Kidney glomerular epithelial cell (primary cell): ENCODE measurements at regions not wholly inside any gene's neighbourhood (a gene's known extent, or its start where the extent isn't known, plus 50 kb on each side); places are given as distances from the start of the nearest gene placed in this dataset.
A peak's percentile ranks its signal among the peaks of the same experiment; 100 is the strongest.

ENCODE experiments used
- DNase-seq: peaks from one replicate; lab custom pipeline; 2025; lab: John Stamatoyannopoulos, UW

DNA sequence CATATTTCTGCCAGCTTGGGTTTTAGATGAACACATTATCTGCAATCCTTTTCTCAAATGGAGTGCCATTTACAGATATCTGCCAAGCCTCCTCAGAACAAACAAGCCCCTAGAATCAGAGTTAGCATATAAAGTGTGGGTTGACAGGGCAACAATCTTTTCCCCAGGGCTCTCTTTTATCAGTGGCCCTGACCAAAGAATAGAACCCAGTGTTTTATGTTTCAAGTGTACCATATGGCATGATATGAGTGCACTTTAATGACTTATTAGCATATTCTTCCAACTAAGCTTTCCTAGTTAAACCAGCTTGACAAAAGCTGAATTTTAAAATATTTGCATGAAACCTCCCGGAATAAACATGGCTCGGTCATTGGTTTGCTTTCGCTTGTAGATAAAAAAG lies 57.3 kb downstream of the EVX1 start:
- DNase-seq: no peak

DNA sequence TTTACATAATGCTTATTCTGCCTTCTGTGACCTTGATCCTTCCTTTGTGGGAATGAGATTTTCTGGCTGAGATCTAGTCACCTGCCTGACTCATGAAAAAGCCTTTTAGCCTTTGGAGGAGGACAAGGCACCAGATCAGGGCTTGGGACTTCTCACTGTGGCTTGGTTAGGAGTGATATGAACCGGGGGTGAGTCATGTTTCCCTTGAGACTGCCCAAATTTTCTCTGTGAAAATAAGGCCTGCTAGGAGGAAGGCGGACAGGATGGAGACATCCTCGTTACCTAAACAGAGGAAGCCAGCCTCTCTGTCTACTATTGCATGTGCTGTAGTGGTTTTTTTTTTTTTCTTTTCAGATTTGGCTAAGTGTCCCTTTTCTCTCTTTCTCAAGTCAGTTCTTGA lies 57.8 kb downstream of the EVX1 start:
- no peak for DNase-seq

DNA sequence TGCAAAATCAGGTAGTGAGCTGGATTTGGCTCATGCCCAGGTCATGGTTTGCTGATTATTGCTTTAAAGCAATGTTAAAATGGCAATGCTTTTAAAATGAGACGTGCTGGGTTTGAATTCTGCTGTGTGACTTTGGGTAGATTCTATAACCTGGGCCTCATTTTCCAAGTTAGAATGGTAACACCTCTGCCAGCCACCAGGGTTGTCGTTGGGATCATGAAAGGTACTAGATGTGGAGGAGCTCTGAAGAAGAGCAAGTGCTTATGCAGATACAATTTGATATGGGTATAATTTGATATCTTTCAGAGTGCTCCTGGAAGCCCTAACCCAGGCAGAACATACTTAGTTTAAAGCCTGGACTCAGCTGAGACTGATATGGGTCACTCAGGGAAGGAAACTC lies 60.0 kb downstream of the EVX1 start:
- no peak for DNase-seq

DNA sequence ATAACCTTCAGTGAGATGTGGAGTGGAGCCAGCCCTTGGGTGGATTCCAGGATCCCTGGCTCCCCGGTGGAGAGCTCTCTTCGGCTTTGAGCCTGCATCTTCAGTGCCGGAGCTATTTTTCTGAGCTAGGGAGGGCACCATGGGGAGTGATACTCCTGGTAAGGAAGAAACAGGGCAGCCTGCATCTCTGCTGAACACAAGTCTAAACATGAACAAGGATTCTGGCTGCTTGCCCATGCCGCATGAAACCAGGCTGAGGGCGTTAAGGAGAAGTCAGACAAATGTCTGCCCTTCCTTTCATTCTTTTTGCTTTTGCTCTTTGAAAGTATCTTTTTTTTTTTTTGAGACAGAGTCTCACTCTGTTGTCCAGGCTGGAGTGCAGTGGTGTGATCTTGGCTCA lies 60.4 kb downstream of the EVX1 start:
- no peak for DNase-seq

DNA sequence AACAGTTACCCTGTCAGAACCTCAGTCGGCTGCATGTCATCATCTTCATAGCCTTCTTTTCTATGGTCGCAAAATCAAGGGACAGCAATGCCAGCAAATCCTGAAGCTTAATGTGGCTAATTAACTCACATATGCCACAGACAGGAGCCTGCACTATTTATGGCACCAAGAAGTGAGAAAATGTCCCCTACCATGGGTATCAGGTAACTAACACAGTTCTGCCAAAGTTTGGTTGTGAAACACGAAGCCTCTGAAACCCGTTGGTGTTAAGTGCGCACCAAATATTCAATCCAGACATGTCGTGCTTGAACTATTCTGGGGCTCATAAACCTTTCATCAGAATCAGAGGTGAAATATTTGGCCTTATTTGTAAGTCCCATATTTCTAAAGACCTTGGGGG lies 63.3 kb downstream of the EVX1 start:
- no peak for DNase-seq

DNA sequence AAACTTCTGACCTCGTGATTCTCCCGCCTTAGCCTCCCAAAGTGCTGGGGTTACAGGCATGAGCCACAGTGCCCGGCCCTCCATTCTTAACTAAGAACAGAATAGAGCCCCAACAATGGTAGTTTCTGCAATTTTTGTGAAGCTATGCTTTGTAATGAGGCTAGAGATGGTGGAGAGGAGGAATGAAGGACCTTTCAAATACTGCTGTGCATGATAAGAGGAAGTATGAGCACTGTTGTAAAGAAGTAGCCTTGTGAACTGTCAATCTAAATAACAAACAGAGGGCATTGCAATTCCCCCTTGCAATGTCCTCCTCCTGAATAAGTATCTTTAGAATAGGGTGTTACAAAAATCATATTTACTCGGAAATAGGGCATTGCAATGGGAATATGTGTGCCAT lies 70.2 kb downstream of the EVX1 start:
- no peak for DNase-seq

DNA sequence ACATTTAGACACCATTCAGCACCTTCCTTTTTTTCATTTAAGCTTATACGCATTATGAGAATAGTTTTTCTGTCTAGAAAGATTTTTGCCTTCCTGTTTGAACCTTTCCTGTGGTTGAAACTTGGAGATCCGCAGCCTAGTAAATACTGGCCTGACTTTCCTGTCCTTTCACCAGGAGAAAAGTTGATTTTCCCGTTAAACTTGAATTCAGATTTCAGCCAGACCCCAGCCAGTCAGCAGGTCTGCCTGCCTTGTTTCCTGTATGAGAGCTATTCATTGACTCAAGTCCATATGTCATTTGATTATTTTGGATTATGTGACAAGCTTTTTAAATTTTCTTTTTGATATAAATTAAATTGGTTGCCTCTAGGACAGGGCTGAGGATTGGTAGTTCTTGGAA lies 71.5 kb downstream of the EVX1 start:
- no peak for DNase-seq

DNA sequence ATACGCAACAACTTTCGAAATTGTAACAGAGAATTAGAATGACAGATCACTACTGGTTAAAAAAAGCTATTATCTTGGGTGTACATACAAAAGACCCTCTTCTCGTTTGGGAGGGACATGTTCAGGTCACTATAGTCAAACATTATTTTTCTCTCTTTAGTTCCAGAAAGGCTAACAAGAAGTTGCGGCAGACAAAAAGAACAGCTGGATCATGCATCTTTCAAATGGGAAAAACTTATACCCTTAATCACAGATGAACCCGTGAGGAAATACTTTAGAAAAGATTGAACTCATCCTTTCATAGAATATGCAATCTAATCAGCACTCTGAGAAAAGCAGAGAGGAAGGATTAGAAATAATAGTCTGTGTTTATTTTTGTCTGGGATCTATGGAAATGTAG lies 72.5 kb downstream of the EVX1 start:
- no peak for DNase-seq

DNA sequence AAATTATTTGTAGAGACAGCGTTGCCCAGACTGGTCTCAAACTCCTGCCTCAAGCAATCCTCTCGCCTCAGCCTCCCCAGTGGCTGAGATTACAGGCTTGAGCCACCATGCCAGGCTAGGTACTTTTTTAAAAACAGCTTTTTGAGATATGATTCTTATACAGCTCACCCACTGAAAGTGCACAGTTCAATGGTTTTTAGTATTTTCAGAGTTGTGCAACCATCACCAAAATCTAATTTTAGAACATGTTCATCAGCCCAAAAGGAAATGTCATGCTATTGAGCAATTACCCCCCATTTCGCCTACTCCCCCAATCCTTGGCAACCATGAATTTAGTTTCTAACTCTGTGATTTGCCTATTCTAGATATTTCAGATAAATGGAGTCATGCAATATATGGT lies 73.7 kb downstream of the EVX1 start:
- no peak for DNase-seq

DNA sequence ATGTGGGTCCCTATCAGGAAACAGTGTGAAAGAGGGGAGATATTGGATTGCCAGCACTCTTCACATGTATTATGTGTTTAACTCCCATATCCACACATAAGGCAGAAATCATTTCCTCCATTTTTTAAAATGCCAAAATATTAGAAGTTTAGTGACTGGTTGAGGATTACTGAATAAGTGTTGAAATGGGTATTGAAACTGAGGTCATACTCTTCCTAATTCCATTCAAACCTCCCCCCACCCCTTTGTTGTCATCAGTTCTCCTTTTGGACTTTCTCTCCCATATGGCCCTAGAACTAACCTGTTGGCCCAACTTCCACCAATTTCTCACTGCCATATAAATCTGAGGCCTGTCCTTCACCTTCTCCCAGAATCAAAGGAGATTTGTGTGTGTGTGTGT lies 81.6 kb downstream of the EVX1 start:
- no peak for DNase-seq

DNA sequence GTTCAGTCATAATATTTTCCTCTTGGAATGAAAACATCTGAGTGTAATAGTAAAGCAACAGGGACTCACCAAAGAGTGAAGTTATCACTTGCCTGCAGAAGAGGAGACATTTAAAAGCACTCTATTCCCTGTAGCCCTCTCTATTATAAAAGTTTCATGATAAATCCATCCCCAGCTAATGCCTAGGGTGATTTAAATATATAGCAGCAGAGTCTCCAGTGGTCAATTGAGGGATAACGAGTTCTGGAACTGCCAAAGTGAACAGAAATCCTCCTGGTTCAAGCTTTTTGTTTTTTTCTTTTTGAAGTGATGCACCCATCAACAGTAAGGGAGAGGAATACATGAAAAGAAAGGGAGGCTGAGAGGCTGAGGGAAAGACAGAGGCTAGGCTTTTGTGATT lies 87.3 kb downstream of the EVX1 start:
- no peak for DNase-seq

DNA sequence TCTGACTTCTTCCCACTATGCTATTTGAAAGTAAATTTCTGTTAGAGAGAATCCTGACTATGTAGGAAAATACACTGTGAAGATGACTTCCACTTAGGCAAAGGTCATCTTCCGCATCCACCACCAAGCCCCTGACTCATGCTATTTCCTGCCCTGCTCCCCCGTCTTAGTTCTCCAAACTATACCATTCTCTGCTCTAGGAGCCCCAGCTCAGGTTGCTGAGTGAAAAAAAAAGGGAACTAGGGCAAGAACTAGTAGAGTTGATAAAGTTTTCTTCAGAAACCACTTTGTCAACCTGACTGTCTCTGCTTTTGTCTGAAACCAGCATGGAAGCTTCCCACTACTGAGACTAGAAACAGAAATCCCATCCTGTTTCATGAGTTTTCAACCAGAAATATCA lies 96.9 kb downstream of the EVX1 start:
- no peak for DNase-seq

DNA sequence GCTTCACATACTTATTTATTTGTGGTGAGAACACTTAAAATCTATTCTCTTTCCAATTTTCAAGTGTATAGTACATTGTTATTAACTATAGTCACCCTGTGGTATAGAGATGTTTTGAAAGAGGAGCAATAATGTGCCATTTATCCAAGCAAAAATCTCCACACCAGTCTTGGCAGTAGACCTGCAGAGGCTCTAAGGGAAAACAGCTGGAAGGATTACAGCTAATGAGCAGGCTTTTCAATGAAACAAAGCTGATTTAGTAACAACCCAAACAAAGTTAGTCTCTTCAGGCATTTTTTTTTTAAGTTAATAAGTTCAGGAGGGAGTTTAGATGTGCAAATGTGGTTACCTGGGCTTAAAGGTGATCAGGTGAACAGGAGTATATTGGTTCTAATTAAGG lies 101.9 kb downstream of the EVX1 start:
- no peak for DNase-seq

DNA sequence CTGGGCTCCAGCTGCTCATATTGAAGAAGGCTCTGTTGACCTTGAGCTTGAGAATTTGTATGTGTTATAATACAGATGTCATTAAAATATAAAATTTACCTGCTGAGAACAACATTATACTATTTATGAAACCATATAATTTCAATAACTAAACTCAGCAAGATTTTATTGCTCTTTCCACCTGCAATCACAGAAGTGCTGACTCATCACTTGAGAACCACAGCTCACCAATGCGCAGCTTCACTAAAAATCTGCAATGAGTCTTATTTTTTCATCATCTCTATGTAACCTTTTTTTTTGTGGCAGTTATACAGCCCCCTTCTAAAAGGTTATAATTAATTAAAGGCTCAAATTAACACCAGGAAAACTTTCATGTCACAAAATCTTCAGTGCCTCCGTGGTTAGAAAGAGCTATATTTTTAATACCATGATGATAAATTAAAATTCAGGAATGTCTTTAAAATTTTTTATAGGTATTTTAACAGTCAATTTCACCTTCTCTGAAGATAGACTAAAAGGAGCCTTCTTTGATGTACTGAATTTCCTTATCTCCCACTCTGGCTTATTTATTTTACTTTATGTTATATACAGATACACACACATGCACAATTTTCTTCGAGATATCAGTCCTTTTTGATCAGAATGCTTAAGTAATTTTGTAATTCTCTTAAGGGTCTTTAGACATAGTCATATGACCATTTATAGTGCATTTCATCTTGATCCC lies 102.7 kb downstream of the EVX1 start:
- no peak for DNase-seq

DNA sequence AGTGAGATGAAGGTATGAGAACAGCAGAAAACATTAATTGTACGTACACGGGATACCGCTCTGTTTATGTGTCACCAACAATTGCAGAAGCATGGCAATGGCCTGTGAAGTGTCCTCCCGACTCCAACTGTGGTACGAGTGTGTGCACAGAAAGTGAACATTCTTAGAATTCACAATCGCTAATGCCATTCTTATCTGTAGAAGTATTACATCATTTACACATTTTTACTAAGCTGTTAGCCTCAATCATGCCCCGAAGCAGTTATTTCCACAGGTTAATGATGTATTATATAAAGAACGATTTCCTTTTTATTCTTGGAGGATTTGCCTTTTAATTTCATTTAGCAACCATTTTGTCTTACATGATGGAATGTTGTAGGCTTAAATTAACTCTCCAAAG lies 103.4 kb downstream of the EVX1 start:
- DNase-seq: no peak

DNA sequence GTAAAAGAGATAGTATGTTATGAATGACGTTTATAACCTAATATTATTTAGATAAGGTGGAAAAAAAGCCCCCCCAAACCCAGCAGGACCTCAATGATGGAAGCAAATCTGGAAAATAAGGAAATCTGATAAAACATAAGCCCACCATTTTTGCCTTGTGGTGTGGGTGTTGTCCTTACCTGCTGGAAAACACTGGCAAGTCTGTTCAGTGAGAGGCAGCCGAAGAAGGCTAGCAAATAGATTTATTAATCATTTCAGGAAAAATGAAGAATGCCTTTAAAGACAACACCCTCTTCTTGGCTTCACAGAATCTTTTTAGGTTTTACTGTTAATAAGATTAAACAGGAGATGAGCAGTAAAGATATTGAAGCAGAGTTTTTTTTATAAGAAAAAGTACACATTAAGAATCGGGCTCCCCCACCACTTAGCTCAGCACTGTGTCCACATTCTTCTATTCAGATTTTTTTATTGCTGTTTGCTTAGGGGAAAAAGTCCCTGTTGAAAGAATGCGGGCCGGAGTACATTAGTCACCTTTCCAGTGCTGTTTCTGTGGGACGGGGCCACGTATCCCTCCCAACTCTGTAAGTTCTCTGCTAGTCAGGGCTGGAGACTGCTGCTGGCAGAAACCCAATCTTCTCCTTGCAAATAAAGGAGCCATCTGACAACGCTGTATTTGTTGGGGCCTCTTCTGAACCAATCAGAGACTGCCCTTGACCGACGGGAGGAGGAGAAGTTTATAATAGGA lies 104.1 kb downstream of the EVX1 start:
- DNase-seq: peak; percentile 77

DNA sequence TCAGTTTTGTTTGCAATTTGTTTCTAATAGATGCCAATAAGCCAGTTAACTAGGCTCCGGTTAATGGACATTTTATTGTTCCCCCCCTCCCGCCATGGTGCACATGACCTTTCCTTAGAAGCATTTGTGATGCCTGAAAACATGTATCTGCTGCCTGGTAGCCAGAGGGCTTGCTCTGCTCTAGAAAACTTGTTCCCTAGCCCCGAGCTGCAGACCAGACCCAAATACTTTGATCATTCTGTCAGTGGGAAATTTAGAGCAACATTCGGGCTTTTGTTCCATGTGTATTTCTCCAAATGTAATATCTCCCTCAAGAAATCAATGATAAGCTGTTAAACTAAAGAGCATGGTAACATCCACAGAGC lies 104.7 kb downstream of the EVX1 start:
- no peak for DNase-seq

DNA sequence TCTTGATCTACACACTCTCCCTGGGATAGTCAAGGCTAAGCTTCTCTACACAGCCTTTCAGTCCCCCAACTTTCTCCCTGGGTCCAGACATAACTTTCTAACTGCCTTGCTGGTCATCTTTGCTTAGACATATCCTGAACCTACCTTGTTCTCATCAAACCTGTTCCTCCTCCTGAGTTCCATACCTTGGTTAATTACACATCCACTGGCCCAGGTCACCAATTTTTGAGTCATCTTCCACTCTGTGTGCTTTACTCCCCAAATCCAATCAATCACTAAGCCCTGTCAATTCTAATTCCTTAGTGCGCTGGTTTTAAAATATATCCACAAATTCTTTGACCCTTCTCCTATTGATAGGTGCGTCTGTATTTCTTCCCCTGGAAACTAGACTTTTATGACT lies 107.0 kb downstream of the EVX1 start:
- DNase-seq: no peak

DNA sequence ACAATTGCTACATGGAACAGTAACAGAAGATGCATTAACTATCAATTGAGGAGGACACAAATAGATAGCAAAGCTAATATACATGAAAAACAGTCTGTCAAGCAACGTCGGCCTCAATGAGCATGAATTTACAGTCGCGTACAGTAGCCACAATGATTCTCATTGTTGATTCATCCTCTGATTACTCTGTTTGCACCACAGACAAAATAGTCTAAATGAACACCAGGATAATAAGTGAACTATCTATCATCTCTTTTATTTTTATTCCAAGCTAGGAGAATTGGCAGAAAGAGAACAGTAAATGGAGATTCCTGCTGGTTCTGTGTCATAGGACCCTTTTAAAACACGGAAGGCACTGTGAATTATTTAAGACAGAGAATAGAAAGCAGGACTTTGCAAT lies 108.5 kb downstream of the EVX1 start:
- DNase-seq: no peak

DNA sequence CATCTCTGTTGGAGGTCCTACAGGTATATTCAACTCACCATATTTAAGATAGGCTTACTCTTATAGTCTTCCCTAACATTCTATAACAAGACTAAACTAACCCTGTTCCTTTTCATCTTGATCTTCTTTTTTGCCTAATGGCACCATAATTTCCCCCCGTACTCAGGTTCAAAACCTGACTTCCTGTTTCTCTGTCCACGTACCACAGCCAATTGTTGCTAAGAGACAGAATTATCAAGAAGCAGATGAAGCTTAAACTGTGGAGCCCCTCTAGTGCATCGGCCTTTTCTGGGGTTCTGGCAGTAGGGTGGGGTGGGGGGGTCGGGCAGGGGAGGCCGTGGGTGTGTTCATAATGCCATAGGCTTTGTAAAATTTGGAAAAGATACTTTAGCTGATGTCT lies 109.2 kb downstream of the EVX1 start:
- DNase-seq: no peak

DNA sequence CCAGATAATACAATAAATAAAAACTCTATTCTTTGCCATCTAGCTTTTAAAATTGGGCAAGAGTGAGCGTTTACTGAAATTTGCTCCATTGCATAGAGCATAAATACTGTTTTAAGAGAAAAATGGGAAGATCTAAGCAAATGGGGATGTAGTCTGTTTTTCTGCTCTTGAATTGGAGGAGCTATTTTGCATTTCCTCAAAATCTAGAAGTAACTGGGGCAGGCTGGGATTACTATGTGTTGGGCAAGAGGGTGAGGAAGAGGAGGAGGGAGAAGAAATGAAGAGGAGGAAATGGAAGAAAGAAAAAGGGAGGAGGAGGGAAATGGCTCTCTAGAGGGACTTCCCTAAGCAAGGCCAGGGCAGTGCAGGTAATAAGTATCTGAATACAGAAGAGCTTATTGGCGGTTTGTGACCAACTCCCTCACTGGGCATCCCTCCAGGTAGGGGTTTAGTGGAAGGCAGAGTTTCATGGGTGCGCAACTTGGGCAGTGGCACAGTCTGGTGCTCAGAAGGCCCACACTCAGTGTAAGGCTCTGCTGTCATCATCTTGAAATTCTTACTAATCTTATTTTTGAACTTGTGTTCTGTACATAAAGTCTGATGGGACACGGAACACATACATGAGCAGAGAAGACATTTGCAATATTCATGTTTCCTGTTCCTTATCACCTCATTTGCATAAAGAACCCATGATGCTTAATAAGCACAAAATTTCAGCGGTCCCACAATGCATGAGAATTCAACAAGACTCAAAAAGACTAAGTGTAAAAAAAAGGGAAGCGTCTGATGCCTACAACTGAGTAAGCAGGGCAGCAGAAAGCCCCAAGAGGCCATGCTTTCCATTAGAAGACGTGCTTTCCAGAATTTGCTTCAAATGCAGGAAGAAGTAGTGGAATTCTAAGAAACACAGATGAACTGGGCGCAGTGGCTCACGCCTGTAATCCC lies 116.9 kb downstream of the EVX1 start:
- no peak for DNase-seq

DNA sequence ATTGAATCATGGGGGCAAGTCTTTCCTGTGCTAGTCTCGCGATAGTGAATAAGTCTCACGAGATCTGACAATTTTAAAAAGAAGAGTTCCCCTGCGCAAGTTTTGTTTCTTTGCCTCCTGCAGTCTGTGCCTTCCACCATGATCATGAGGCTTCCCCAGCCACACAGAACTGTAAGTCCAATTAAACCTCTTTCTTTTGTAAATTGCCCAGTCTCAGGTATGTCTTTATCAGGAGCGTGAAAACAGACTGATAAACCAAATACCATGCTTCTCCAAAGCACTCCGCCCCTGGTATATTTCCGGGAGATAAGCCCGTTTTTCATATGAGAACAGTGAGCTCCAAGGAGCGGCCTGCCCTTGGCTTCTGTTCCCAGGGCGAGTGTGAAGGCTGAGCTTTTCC lies 118.9 kb downstream of the EVX1 start:
- DNase-seq: no peak

DNA sequence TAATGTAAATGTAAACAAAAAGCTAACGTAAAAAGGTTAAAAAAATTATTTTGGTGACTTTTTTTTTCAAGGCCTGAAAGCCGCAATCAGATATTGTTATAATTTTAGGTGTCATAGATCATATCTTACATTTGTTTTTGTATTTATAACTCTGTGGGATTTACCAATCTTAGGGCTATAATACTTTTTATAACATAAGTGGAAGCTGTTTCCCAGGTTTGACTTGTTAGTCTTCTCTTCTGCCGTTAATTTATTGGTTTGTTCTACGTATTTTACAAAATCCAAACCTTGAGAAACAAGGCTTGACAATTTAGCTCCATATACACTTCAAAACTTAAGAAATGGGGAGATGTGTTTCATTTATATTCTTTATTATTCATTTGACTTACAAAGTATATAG lies 119.4 kb downstream of the EVX1 start:
- DNase-seq: no peak
